D721Med (cell line): ENCODE measurements at regions not wholly inside any gene's neighbourhood (a gene's known extent, or its start where the extent isn't known, plus 50 kb on each side); places are given as distances from the start of the nearest gene placed in this dataset.

Experiments used
- DNase-seq: peaks from one replicate; pipeline ENCODE4 v3.0.0; 2011; ENCODE audit warnings: low spot score; ENCODE audit not compliant: insufficient read length
- FAIRE-seq: peaks from 2 replicates; lab custom pipeline; 2011; peaks lifted over from hg19 to GRCh38; lab: Jason Lieb, UNC
- TF ChIP-seq, protein P1 (sequence below): IDR thresholded peaks from 2 replicates; pipeline ENCODE4 v1.5.1; 2012; ENCODE audit warnings: mild to moderate bottlenecking, control low read depth; ENCODE audit not compliant: insufficient read depth; ENCODE audit errors: missing control alignments

GRCh38 chr21:20760221-20760620, 238.0 kb upstream of the NCAM2 start:
- TF ChIP-seq, protein P1, sequence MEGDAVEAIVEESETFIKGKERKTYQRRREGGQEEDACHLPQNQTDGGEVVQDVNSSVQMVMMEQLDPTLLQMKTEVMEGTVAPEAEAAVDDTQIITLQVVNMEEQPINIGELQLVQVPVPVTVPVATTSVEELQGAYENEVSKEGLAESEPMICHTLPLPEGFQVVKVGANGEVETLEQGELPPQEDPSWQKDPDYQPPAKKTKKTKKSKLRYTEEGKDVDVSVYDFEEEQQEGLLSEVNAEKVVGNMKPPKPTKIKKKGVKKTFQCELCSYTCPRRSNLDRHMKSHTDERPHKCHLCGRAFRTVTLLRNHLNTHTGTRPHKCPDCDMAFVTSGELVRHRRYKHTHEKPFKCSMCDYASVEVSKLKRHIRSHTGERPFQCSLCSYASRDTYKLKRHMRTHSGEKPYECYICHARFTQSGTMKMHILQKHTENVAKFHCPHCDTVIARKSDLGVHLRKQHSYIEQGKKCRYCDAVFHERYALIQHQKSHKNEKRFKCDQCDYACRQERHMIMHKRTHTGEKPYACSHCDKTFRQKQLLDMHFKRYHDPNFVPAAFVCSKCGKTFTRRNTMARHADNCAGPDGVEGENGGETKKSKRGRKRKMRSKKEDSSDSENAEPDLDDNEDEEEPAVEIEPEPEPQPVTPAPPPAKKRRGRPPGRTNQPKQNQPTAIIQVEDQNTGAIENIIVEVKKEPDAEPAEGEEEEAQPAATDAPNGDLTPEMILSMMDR: no peak
- no peak for FAIRE-seq
- no peak for DNase-seq

DNA sequence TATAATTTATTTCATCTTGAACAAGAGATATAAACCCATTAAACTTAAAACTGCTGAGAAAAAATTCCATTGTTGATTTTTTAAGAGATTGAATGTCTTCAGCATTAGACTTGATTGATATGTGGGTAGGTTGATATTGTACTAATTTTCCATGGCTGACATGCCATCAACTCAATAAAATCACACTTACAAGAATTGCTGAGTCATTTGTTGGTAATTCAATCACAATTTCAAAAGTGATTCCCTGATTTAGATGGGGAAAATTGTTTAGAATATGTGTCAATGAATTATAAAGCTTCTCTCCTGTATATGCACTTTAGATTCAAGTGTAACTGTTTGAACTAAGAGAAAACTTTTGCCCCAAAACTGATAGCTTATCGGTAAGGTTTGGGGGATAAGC, 223.5 kb upstream of the NCAM2 start:
- DNase-seq: no peak
- FAIRE-seq: no peak
- TF ChIP-seq, protein P1: no peak

GRCh38 chr21:20779321-20779720, 218.9 kb upstream of the NCAM2 start:
- no peak for DNase-seq
- no peak for FAIRE-seq
- TF ChIP-seq, protein P1: no peak

GRCh38 chr21:20783611-20784010, 214.6 kb upstream of the NCAM2 start:
- TF ChIP-seq, protein P1: no peak
- FAIRE-seq: no peak

GRCh38 chr21:20789729-20790500, 208.3 kb upstream of the NCAM2 start:
- FAIRE-seq (no peak), DNase-seq (no peak)
- TF ChIP-seq, protein P1: no peak

More at GRCh38 chr21:20783611-20784010, 214.6 kb upstream of the NCAM2 start:
- no peak for DNase-seq

- FAIRE-seq (no peak), DNase-seq (no peak)
- TF ChIP-seq, protein P1: no peak
Measured at GRCh38 chr21:20800106-20800505, 198.1 kb upstream of the NCAM2 start.

- TF ChIP-seq, protein P1: no peak
- DNase-seq: no peak
- no peak for FAIRE-seq
Measured at GRCh38 chr21:20802201-20802600, 196.0 kb upstream of the NCAM2 start.
